ENCODE measurements at regions not wholly inside any gene's neighbourhood (a gene's known extent, or its start where the extent isn't known, plus 50 kb on each side); places are given as distances from the start of the nearest gene placed in this dataset.

DNA sequence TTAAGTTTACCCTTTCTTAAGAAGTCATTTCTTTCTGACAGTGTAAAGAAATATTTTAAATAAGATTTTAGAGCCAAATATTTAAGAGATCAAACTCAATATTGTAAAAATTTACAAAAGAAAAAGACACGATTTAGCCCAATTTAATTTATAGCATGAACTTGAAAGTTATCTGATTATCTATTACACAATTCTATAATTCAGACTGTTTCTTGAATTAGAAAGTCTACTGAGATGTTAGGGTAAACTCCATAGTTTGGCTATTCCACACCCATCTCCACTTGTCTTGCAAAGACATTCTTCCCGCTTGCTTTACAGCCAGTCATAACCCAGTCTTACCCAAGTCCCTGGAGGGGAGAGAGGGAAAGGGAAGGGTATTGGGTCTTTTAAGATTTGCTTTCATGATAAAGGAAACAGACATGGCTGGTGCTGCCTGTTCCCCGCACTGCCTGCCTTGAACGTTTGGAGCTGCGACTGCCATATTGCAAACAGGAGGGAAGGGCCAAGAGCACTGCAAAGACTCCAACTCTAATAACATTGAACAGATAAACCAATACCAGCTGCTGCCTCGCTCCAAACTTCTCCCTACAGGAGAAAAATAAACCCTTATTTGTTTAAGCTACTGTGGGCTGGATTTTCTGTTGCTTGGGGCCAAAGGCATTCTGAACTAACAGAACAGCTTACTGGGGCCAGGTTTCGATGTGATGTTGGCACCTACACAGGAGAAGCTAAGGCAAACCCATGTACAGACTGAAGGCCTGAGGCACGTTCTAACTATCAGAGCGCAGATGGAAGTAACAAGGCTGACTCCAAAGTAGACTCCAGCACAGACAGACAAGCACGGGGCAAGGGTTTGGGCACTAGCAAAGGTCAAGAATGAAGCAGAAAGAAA, 552.3 kb upstream of the JARID2 start:
- Mint-ChIP-seq H3K4me1 (no peaks in the 10 kb centered on the region), H3K9me3 (no peaks in the 10 kb centered on the region), H3K36me3 (no peaks in the 10 kb centered on the region), H3K27me3 (peaks cover 4% of the 10 kb centered on the region), H3K4me3 (no peak overlapping the region), H3K27ac (no peak overlapping the region)
- no peak for DNase-seq
- CTCF ChIA-PET: no interaction called here

DNA sequence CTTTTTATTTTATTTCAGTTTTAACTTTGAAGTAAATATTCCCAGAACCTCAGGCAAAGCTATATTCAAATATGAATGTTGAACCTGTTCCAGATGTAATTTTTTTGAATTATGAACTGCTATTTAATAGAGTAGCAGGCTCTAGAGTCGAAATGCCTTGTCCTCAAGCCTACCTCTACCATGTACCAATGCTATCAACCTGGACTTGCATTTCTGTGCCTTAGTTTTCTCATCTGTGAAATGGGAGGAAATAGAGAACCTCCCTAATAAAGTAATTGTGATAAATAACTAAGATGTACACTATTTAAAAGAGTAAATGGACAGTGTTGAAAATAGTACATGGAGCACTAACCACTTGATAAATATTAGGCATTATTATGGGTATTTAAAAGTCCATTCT, 551.6 kb upstream of the JARID2 start:
- no peak for DNase-seq
- Mint-ChIP-seq H3K36me3 (no peaks in the 10 kb centered on the region), H3K27ac (no peak overlapping the region), H3K9me3 (no peaks in the 10 kb centered on the region), H3K4me1 (no peaks in the 10 kb centered on the region), H3K27me3 (peaks cover 4% of the 10 kb centered on the region), H3K4me3 (no peak overlapping the region)
- CTCF ChIA-PET: no interaction called here

DNA sequence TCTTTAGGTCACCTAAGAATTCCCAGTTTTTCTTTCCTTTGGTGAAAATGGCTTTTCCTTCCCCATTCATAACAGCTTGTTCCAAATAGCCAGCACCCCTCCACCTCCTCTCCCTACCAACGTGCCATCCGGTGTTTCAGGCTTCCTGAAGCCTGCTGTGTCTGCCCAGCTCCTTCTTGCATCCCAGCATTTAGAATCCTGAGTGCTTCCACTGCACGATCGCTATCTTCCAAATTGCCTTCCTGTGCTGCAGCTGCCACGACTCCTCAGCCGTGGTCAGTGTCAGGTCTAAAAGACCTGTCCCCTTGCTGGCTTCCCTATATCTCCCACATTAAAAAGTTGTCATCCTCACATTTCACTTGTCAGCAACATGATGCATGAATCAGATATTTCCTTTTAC, 550.3 kb upstream of the JARID2 start:
- H3K27ac Mint-ChIP-seq: no peak overlapping the region
- H3K4me1 Mint-ChIP-seq: no peaks in the 10 kb centered on the region
- H3K4me3 Mint-ChIP-seq: no peak overlapping the region
- CTCF ChIA-PET: interaction anchor here (0.6 kb wide), 1 partner anchor 407 kb away, joined by 3 read pairs; no protein-coding TSS in a partner anchor
- DNase-seq: no peak
- no peaks in the 10 kb centered on the region for H3K36me3 Mint-ChIP-seq
- peaks cover 10% of the 10 kb centered on the region for H3K9me3 Mint-ChIP-seq
- peaks cover 4% of the 10 kb centered on the region for H3K27me3 Mint-ChIP-seq

DNA sequence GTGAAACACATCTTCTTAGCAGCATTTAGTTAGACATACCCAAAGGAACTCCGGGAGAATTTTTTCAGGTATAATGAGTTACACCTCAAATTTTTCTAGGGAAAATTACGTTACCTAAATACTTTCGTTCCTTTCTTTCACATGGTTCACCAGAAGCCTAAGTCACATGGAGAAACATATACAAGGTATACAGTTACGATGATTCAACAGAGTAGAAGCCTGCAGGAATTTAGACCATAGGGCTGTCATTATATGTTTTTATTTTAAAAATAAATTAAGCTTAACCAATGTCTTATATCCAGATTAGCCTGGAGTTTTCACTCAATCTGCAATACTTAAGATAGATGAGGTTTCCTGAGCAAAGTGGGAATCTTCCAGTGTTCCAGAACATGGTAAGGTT, 549.5 kb upstream of the JARID2 start:
- no peaks in the 10 kb centered on the region for H3K4me1 Mint-ChIP-seq
- peaks cover 10% of the 10 kb centered on the region for H3K9me3 Mint-ChIP-seq
- no peak overlapping the region for H3K4me3 Mint-ChIP-seq
- no peak for DNase-seq
- no peak overlapping the region for H3K27ac Mint-ChIP-seq
- no peaks in the 10 kb centered on the region for H3K36me3 Mint-ChIP-seq
- CTCF ChIA-PET: no interaction called here
- peaks cover 4% of the 10 kb centered on the region for H3K27me3 Mint-ChIP-seq

DNA sequence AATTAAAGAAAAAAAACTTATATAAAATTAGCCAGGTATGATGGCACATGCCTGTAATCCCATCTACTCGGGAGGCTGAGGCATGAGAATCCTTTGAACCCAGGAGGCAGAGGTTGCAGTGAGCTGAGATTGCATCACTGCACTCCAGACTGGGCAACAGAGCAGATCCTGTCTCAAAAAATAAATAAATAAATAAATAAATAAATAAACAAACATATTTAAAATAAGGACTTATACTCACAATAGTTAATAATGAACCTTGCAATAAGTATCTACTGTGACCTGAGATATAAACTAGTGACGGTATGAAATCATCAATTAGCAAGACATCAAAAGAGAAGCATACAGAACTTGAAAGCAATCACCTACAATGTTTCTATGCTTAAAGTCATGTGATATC, 548.4 kb upstream of the JARID2 start:
- CTCF ChIA-PET: no interaction called here
- Mint-ChIP-seq H3K27ac (no peak overlapping the region), H3K27me3 (peaks cover 4% of the 10 kb centered on the region), H3K4me1 (no peaks in the 10 kb centered on the region), H3K9me3 (peaks cover 10% of the 10 kb centered on the region), H3K4me3 (no peak overlapping the region), H3K36me3 (no peaks in the 10 kb centered on the region)
- no peak for DNase-seq

DNA sequence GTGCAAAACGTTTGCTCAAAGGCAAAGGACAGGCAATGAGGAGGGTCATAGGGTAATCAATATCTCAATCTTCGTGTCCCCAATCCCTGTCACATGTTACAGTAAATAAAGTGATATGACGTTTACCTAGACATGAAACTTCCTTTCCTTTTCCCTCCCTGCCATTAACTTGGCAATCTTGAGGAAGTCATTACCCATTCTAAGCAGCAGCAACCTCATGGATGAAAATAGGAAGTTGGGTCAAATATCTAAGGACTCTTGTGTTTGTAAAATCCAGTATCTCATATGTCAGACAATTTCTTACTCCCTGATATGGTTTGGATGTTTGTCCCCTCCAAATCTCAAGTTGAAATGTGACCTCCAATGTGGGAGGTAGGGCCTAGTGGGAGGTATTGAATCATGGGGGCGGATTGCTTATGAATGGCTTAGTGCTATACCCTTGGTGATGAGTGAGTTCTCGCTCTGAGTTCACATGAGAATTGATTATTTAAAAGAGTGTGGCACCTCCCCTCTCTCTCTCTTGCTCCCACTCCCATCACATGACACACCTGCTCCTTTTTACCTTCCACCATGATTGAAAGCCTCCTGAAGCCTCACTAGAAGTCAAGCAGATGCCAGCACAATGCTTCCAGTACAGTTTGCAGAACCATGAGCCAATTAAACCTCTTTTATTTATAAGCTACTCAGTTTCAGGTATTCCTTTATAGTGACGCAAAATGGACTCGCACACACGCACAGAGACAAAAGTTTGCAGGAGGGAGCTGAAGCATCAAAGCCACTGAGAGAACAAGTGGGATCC, 545.9 kb upstream of the JARID2 start:
- Mint-ChIP-seq H3K36me3 (no peaks in the 10 kb centered on the region), H3K27ac (no peak overlapping the region), H3K9me3 (peaks cover 10% of the 10 kb centered on the region), H3K27me3 (peaks cover 8% of the 10 kb centered on the region), H3K4me3 (no peak overlapping the region), H3K4me1 (no peaks in the 10 kb centered on the region)
- CTCF ChIA-PET: no interaction called here
- DNase-seq: no peak

DNA sequence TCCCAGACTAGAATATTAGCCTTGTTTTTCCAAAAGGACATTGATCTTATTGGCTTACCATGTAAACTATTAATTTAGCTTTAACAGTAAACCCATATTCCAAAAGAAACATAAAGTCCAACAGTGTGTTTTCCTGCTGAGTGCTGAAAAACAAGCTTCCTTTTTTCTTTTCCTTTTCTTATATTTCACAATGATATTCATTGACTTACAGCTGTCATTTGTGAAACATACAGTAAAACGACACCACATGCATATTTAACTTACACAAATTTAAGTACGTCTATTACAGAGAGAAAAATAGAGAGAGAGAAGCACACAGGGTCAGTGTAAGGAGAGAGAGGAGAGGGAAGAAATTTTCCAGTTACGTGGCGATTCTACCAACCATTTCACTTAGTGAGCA, 543.9 kb upstream of the JARID2 start:
- DNase-seq: no peak
- Mint-ChIP-seq H3K4me3 (no peak overlapping the region), H3K36me3 (no peaks in the 10 kb centered on the region), H3K27ac (no peak overlapping the region), H3K9me3 (peaks cover 10% of the 10 kb centered on the region), H3K4me1 (no peaks in the 10 kb centered on the region), H3K27me3 (peaks cover 3% of the 10 kb centered on the region)
- CTCF ChIA-PET: no interaction called here

DNA sequence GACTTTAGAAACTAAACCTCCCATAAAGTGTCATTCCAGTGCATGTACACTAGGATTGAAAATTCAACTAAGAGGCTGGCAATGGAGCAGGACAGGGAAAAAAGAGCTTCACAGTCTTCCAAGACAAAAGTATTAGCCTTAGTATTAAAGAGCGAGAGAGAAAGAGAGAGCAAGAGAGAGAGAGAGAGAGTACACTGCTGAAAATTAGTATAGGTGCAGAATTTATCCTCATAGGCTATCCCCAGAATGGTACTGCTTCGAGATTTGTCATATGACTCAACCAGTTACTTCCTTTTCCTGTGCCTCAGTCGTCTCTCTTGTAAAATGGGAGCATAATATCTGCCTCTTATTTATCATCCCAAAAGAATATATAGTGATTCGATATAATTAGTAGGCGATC, 543.2 kb upstream of the JARID2 start:
- no peaks in the 10 kb centered on the region for H3K4me1 Mint-ChIP-seq
- CTCF ChIA-PET: interaction anchor here (0.8 kb wide), 1 partner anchor 9 kb away, joined by 3 read pairs; no protein-coding TSS in a partner anchor

DNA sequence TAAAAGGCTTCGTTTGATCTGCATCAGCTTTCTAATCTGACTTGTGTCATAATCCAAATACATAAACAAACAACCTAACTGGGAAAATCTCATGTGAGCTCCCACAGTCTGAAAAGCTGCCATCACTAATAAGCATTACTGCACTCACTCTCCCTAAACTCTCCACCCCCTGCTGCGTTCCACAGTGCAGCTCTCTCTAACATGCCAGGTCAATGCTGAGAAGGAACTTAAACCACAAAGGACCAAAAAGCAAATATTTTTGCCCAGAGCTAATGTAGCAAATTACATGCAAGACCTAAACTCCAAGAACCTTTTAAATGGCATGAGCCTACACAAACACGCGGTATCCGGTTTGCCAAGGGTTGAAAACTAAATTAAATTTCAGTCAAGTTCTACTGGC, 542.3 kb upstream of the JARID2 start:
- CTCF ChIA-PET: no interaction called here

More for the DNA sequence above, 543.2 kb upstream of the JARID2 start:
- no peak overlapping the region for H3K27ac Mint-ChIP-seq
- H3K4me3 Mint-ChIP-seq: no peak overlapping the region
- DNase-seq: no peak
- peaks cover 7% of the 10 kb centered on the region for H3K27me3 Mint-ChIP-seq
- H3K36me3 Mint-ChIP-seq: no peaks in the 10 kb centered on the region
- H3K9me3 Mint-ChIP-seq: peaks cover 10% of the 10 kb centered on the region

DNA sequence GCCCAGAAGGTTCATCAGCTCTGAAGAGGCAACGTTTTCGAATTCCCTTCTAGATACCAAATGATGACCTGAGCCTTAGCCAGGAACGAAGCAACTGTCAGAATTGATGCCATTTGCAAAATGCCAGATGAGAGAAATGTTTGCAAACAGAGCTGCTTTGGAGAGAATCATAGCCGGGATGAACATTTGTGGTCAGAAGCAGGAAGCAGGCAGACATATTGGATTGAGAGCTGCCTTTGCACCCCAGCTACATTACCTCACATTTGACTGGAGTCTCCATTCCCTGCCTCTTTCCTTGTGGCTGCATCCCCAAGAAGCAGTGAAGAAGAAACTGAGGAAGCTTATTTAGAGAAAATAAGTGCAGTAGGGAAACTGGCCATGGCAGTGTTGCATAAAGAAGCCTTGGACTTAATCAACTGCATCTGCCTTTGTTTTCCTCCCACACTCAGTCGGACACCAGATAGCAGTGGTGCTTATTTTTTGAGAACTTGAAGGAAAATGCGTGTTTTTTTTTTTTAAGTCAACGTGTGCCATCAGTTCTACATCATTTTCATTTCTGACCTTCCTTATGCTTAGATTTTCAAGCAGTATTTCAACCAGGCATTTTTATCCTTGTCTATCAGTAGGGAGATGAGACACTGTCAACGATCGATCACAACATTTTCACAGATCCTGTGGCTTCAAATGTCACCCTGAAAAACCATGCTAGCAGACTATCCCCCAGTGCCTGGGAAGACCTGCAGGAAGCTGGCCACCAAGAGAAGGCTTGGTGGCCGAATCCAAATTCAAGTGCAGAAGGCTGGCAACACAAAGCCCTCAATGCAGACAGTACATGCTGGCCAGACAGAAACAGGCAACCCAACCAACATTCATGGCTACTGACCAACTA, 541.2 kb upstream of the JARID2 start:
- H3K27ac Mint-ChIP-seq: no peak overlapping the region
- peaks cover 7% of the 10 kb centered on the region for H3K27me3 Mint-ChIP-seq
- no peak overlapping the region for H3K4me3 Mint-ChIP-seq
- H3K36me3 Mint-ChIP-seq: no peaks in the 10 kb centered on the region
- peaks cover 7% of the 10 kb centered on the region for H3K9me3 Mint-ChIP-seq
- CTCF ChIA-PET: interaction anchor here (0.6 kb wide), 1 partner anchor 496 kb away, joined by 3 read pairs; no protein-coding TSS in a partner anchor
- no peaks in the 10 kb centered on the region for H3K4me1 Mint-ChIP-seq
- no peak for DNase-seq

More for the DNA sequence above, 542.3 kb upstream of the JARID2 start:
- no peaks in the 10 kb centered on the region for H3K36me3 Mint-ChIP-seq
- H3K4me1 Mint-ChIP-seq: no peaks in the 10 kb centered on the region
- H3K9me3 Mint-ChIP-seq: peaks cover 10% of the 10 kb centered on the region
- DNase-seq: no peak
- peaks cover 7% of the 10 kb centered on the region for H3K27me3 Mint-ChIP-seq
- H3K27ac Mint-ChIP-seq: no peak overlapping the region
- no peak overlapping the region for H3K4me3 Mint-ChIP-seq

DNA sequence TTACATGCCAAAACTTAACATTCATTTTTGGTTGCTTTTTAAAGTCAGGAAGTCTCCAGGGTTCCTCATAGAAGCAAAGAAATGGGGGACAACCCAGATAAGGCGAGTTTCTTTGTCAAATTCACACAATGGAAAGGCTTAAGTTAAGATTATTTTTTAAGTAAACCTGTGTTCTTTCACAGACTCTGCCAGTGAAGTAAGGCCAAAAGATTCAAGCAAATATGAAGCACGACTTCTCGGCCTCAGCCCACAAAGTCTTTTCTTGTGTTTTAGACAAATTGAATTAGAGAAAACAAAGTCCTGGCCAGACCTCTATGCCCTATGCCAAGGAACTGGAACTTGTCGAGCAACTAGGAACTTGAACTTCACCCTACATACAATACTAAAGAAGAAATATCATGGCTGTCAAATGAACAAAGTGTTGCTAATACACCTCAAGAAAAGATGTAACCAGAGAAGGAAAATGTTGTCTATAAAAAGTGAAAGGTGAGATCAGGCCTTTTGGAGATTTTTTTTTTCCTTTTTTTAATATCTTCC, 540.0 kb upstream of the JARID2 start:
- H3K36me3 Mint-ChIP-seq: no peaks in the 10 kb centered on the region
- CTCF ChIA-PET: no interaction called here

DNA sequence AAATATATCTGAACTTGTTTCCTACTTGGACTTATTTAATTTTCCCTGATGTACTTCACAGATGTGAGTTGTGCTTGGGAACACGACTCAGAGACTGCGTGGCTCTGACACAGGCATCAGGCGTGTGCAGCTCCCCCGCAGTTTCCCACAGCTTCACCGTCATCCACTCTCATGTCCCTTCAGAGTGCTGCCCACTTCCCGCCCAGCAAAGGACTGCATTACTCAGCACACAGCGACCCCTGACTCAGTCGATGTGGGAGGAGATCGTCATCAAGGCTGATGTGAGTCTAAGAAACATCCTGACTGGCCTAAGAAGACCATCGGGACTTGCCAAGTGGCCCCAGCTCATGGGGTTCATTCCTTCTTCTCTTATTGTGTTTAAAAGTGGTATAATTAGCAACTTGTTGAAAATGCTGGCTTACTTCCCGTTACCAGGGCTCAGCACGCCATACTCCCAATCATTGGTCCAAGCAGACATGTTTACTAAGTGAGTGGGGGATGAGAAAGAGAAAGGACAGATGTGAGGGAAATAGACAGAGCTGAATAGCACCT, 539.4 kb upstream of the JARID2 start:
- Mint-ChIP-seq H3K4me1 (peaks cover 9% of the 10 kb centered on the region), H3K9me3 (peaks cover 2% of the 10 kb centered on the region), H3K27me3 (peaks cover 7% of the 10 kb centered on the region), H3K4me3 (no peak overlapping the region), H3K36me3 (no peaks in the 10 kb centered on the region), H3K27ac (no peak overlapping the region)
- CTCF ChIA-PET: no interaction called here
- DNase-seq: no peak

More for the DNA sequence above, 540.0 kb upstream of the JARID2 start:
- Mint-ChIP-seq H3K27ac (no peak overlapping the region), H3K4me3 (no peak overlapping the region), H3K9me3 (peaks cover 2% of the 10 kb centered on the region), H3K4me1 (peaks cover 4% of the 10 kb centered on the region), H3K27me3 (peaks cover 7% of the 10 kb centered on the region)
- no peak for DNase-seq

DNA sequence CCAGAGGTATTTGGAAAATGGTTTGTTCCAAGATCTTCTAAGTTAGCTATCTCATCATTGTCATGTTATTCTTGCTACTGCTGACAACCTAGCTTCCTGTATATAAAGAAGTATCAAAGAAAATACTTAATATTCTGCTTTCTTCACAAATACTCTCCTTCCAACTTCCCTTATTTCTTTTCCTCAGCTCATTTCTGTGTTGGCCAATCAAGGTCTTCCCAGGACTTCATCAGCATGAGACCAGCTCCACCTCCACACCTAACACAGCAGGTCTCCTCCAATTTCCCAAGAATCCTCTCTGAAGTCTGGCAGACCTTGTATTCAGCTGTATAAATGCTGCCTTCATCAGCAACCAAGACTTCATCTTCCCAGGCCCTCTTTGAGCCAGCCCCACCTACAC, 538.6 kb upstream of the JARID2 start:
- CTCF ChIA-PET: no interaction called here
- Mint-ChIP-seq H3K9me3 (peaks cover 2% of the 10 kb centered on the region), H3K27ac (no peak overlapping the region), H3K27me3 (peaks cover 7% of the 10 kb centered on the region), H3K36me3 (no peaks in the 10 kb centered on the region), H3K4me1 (peaks cover 9% of the 10 kb centered on the region), H3K4me3 (no peak overlapping the region)
- DNase-seq: no peak

Measured in activated naive CD4-positive, alpha-beta T cell treated with anti-CD3 and anti-CD28 coated beads, Interleukin-2, amount 10 ng/mL, durations not matched to agents 7 days and 5 days (primary cell).